PC-3 (cell line): ENCODE measurements at regions not wholly inside any gene's neighbourhood (a gene's known extent, or its start where the extent isn't known, plus 50 kb on each side); places are given as distances from the start of the nearest gene placed in this dataset.

Experiments used
- EZH2 ChIP-seq: fragments of 300-600 bp; sonication (generic); IDR thresholded peaks from one replicate; pipeline ENCODE4 v1.6.1; 2017; ENCODE audit warnings: antibody characterized with exemption, mild to moderate bottlenecking, low read length; ENCODE audit not compliant: unreplicated experiment
- EZH2phosphoT487 ChIP-seq: fragments of 300-600 bp; sonication (generic); IDR thresholded peaks from 2 replicates; pipeline ENCODE4 v1.6.1; 2018; ENCODE audit warnings: mild to moderate bottlenecking, antibody characterized with exemption, low read length, borderline replicate concordance
- TF ChIP-seq, protein P1 (sequence below): fragments of 300-600 bp; sonication (generic); conservative IDR thresholded peaks from 2 replicates; pipeline ENCODE4 v1.5.1; 2017; ENCODE audit warnings: antibody characterized with exemption, low read depth, mild to moderate bottlenecking, low read length

- TF ChIP-seq EZH2 (no peak), EZH2phosphoT487 (no peak)
- TF ChIP-seq, protein P1, sequence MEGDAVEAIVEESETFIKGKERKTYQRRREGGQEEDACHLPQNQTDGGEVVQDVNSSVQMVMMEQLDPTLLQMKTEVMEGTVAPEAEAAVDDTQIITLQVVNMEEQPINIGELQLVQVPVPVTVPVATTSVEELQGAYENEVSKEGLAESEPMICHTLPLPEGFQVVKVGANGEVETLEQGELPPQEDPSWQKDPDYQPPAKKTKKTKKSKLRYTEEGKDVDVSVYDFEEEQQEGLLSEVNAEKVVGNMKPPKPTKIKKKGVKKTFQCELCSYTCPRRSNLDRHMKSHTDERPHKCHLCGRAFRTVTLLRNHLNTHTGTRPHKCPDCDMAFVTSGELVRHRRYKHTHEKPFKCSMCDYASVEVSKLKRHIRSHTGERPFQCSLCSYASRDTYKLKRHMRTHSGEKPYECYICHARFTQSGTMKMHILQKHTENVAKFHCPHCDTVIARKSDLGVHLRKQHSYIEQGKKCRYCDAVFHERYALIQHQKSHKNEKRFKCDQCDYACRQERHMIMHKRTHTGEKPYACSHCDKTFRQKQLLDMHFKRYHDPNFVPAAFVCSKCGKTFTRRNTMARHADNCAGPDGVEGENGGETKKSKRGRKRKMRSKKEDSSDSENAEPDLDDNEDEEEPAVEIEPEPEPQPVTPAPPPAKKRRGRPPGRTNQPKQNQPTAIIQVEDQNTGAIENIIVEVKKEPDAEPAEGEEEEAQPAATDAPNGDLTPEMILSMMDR, result no peak
These were observed 830.9 kb downstream of the MAT2B start for GRCh38 chr5:164336276-164336675.
